Dermis microvascular lymphatic vessel endothelial cell (primary cell): ENCODE measurements at regions not wholly inside any gene's neighbourhood (a gene's known extent, or its start where the extent isn't known, plus 50 kb on each side); places are given as distances from the start of the nearest gene placed in this dataset.

Experiments
- DNase-seq, 2 donors: peaks; one replicate each; pipeline versions ENCODE4 v3.0.0 to v3.0.0-alpha.2; 2010; ENCODE audit warnings: low read depth in 2 of 2

DNA sequence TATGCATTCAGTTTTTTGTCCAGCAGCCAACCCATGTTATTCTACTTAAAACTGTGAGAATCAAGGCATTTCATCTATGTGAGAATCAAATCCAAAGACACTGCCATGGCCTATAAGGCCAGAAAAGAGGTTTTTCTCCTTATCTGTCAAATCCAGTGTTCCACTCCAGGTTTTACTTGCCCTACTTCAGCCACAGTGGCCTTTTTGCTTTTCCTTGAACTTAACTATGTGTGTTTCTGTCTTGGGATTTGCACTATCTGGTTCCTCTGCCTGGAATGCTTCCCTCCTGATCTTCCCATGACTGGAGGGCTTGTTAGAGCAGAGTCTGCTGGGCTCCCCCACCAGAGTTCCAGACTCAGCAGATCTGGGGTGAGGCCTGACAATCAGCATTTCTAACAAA, 113.1 kb upstream of the DOK5 start:
- DNase-seq = no peak

DNA sequence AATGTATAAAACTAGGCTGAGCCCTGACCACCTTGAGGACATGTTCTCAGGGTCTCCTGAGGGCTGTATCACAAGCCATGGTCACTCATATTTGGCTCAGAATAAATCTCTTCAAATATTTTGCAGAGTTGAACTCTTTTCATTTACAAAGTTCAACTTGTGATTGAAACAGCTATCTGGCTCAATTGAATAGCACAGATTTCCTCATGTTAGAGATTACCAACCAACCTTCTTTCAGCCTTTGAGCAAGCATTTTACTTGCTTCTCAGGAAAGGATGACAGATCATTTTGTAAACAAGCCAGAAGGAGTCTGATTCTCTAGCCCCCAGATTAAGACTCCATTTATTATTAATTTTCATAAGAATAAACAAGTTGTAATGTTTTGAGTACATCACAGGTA, 111.0 kb upstream of the DOK5 start:
- no peak for DNase-seq

DNA sequence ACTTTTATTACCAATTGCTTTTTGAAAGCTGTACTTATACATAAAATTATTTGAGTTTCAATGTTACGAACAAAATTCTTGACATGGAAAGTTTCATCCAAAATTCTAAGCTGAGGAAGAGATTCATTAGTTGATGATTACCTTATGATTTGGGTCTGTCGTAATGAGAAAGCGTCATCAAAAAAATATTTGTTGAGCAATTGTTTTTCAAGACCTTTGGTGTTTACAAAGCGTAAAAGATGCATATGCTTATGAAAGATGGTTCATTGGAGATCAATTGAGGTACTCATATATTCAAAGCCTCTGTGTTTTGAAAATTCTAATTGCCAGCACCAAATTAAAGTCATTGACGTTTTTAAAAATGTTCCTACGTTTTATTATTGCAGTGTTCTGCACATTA, 110.5 kb upstream of the DOK5 start:
- DNase-seq = no peak

DNA sequence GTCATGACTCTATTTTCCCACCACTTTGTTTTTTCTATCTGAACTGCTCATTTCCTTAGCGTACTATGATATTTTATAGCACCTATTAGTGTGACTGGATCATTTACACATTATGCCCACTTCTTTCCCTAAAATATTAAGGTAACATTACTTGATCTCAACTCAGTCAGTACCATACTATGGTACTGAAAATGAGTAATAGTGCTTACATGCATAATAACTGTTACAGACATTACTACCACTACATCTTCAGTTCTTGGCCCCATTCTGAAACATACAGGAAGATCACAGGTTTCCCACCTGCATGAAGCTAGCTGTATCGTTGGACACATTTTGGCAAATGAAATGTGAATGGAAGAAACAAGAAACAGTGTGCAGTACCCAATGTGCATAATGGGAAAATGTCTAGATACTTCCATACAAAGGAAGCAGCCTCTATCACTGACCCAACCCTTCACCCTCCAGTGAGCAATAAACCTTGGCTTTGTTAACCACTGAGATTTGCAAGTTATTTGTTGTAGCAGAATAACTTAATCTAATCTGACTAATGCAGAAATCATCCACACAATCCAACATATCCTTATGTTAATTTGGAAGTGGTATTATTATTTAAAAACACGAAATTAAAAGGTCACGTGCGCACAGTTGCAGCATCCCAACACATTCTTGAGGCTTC, 108.6 kb upstream of the DOK5 start:
- DNase-seq = no peak

DNA sequence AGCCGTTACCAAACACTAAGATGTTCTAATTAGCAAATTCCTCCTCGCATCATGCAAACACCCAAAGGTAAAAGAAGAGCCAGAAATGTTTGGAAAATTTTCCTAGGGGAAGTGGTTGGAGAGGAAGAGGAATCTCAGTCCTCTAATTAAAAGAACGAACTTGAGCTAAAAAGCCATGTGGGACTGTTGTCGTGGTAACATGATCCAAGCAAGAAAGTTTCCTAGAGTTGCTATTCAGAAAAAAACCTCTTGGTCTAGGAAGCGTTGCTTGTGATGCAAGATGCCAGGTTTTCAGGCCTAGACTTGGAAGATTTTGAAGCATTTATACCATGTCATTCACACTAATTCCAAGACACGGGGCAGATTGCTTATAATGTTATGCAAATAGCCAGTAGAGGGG, 106.8 kb upstream of the DOK5 start:
- DNase-seq = no peak

DNA sequence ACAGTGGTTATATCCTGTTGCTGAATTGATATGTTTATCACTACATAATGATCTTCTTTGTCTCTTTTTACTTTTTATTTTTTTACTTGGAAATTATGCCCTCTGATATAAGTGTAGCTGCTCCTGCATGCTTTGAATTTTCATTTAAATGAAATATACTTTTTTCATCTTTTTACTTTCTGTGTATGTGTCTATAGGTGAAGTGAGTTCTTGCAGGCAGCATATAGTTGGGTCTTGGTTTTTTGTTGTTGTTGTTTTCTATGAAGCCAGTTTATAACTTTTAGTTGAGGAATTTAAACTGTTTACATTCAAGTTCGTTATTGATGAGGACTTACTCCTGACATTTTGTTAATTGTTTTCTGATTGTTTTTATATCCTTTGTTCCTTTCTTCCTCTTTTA, 103.1 kb upstream of the DOK5 start:
- no peak for DNase-seq

DNA sequence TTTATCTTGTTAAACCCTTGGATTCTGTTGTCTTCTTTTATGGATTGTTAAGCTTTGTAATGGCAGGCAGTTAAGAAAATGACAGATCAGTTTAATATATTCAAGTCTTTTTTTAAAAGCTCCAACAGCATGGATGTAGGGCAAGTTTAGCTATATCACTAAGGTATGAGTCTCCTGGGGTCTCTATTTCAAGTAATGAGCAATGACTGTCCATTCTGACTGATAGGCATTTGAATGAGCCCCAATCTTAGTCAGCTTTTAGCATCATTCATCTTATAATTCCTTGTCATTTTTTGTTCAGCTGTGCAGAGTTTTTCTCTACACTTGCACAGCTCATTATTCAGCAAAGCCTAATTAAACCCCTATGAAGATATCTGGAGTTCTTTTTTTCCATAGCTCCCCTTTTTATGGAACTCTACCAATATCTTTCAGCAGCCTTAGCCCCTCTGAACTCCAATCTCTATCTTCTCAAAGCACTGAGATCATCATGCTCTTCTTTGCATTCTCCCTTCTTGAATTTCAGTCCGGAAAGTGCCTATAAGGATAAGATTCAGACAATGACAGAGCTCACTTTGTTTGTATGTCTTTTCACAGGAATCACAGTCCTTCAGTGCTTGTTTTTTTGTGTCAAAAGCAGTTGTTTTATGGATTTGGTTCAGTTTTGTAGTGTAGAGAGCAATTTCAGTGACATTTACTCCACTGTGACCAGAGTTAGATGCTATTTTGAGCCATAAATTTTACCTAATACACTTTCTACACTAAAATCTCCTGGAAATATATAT, 97.2 kb upstream of the DOK5 start:
- no peak for DNase-seq

DNA sequence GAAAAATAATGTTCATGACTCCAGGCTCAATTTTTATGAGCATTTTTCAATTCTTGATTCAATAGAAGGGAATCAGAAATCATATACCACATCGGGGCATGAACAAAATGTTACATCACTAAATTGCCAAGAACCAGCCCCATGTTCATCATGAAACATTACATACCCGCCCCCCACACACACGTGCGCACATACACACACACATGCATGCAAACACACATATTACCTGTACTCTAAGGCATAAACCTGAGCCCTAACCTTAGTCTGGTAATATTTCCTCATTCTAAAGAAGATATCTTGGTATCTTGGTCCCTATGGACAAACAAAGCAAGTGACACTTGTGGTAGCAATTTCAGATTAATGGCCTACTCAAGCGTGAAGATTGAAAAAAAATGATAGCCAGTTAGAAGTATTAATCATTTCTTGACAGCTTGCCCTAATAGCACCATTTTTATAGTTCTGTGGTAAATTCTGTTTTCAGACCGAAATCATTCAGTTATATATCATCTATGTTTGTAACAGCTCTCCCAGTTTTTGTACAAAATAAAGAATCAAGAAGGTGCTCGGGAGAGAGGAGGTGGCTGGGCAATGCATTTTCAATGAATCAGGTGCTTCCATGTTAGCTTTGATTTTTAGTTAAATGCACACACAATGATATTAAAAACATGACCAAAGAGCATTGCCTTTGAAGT, 95.4 kb upstream of the DOK5 start:
- DNase-seq = no peak

DNA sequence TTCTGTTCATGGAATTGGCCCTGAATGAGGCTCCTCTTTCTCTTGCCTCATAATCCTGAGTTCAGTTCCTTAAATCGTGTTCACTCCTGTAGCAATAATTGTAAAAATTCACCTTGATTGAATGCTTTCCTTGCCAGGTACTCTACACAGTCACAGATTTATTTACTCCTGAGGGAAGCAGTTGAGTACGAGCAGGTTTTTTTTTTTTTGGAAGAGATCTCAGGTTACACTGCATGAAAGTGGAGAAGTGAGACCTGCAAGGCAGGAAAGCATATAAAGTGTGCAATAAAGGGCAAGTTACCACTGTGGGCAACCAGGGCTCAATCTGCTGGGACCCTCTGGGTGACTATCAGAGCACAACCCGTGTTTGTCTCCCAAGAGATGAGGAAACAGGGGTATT, 93.0 kb upstream of the DOK5 start:
- no peak for DNase-seq

DNA sequence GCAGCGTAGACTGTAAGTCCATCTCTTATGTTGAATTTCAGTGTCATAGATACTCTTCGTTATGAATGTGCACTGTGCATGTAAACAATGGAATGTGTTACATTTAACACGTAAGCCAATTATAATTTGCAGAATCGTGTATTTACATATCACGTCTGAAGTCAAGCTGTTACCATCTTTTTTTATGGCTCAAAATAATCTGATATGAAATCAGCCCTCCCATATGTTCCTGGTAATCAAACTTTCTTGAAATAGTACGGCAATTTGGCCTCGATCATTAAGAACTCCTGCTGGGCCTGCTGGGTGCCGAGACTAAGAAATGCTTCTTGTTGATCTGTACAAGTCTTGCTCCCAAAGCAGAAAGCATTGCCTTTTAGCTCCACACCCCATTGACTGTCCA, 89.6 kb upstream of the DOK5 start:
- no peak for DNase-seq

DNA sequence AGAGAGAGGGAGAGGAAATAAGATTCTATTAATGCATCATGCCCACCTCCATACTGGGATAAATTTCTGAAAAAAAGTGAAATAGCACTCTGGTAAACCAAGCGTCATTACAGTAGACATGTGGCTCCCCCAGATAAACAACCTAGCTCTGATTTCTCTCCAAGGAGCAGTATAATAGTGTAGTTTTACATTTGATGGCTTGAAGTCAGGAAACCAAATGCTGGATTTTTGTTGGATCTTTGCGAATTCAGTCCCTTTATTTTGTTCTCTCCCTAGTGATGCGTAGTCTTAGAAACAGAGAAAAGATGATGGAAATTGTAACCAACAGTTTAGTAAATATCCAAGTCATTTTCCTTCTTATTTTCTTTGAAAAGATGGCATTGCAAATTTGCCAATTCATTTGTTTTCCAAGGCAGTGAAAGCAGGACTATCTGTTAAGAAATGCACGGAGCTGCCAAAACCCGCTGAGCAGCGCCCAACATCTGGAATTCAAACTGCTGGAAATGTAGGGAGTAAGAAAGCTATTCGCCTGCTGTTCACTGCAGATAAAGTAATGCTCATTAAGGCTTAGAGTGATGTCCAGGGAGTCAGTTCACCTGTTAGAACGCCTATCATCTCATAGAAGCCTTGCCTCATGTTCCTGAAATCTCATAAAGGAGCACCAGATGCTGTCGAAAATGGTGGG, 85.7 kb upstream of the DOK5 start:
- DNase-seq = no peak

DNA sequence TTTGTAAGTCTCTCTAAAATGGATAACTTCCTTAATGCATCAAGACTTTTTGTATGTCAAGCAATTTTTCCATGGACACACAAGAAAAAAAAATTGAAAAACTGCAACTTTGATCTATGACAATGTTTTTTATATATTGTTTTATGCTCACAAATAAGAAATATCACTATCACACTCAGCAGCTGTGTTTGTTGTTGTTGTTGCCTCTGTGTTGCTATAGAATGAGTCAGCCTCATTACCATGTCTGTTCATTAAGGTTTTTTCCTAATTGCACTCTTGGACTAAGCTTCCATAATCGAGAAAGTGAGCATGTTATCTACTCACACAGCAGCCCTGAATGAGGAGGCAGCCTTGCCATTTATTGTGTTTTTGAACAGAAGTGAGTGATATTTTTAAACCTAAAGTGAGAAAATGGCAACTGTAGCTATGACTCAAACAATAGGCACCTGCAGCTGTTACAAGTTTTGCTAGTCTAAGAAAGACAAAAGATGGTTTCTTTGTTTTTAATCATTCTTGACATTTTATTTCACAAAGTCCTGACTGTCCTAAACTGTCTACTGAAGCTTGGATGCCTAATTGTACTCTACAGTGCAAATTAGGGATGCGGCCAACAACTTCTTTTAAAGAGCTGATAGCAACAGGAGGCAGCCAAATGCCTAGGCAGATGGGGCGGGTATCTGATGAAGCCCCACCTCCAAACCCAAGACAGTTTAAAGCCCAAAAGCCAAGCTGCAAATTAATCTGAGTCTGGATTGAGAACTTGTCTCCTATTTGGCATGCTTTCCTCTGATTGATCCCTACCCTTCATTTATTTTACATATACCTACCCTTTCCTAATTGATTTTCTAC, 77.9 kb upstream of the DOK5 start:
- DNase-seq = no peak

DNA sequence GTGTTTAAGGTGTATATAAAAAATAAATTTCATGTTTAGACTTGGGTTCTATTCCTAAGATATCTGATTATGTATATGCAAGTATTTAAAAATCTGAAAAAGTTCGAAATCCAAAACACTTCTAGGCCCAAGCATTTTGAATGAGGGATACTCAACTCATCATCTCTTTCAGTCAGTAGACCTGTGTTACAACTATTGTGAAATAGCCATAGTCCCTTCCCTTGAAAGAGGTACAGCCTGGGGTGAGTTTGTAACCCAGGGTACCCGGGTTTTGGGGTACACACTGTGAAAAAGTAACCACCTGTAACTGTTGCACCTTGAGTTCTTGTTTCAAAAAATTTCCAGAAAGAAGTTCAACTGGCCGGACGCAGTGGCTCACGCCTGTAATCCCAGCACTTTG, 76.6 kb upstream of the DOK5 start:
- DNase-seq = no peak

DNA sequence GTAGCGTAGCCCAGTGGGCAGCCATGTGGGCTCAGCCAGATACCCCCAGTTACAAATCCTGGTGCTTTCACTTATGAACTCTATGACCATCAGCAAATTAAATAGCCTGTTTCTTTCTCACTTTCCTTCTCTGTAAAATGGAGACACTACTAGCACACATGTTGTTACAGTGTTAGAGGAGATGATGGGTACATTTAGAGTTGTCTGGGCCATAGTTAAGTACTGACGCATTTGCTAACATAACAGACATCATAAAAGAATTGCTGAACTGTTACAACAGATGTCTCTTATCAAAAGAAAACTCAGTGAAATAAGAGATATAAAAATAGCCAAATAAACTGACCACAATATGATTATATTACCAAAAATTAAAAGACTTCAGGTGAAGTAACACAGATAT, 69.9 kb upstream of the DOK5 start:
- DNase-seq = no peak

DNA sequence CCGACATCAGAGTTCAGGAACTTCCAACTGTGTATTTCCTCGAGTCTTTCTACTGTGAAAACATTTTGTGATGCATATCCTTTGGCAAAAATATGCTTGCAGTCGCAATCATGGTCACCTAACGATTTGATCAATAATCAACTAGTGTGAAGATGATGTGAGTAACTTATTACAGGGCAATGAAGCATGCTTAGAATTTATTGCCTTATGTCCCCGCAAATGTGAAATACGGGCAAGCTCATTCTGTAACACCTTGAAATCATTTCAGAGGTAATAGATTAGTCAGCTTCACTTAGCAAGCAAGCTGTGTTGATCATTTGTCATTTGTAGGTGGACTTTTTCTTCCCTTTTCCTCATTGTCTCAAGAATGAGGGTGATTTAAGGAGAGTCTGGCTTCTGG, 67.9 kb upstream of the DOK5 start:
- DNase-seq = no peak

DNA sequence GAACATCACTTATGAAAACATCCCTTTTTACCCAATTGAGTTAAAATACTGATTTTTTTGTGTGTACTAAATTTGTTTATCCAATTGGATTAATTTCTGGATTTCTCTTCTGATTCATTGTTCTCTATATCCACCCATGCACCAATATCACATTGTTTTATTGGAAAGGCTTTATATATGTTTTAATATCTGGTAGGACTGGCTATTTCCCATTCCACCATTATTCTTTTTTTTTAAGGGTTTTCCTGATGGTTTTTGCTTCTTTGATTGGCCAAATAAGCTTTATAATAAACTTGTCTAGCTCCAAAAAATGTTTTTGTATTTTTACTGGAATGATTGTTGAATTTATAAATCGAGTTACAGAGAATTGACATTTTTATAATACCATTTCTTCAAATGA, 59.4 kb upstream of the DOK5 start:
- DNase-seq = no peak

DNA sequence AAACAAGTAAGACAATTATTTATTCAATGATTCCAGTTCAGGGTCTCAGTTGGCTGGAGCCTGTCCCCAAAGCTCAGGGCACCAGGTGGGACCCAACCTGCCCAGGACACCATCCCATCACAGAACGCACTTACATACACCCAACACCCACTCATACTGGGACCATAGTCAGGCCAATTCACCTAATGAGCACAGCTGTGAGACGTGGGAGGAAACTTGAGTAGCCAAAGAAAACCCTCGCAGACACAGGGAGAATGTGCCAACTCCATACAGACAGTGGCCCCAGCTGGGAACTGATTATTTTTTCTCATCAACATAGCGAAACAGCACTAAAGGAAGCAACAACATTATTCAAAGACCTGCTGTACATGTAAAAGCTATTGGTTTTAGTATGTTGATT, 58.6 kb upstream of the DOK5 start:
- no peak for DNase-seq

DNA sequence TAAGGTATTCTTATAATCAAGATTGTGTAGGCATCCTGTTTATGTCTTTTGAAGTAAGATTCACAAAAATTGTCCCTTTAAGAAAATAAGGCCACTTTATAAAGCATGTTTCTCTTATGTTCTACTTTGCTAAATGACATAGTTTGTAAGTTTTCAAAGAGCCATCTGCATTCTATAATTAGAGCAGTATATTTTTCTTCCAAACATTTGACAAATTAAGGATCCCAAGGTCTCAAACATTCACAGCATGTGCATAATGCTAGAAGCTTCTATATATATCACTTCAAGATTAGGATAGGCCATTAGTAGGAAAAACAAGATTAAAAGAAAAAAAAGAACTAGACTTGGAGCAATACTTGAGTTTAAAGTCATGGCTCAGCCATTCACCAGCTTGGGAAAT, 55.9 kb upstream of the DOK5 start:
- DNase-seq = no peak
